GM12874 (cell line): ENCODE measurements at regions not wholly inside any gene's neighbourhood (a gene's known extent, or its start where the extent isn't known, plus 50 kb on each side); places are given as distances from the start of the nearest gene placed in this dataset.

Experiments used
- TF ChIP-seq, protein P1 (sequence below): IDR thresholded peaks from 2 replicates; pipeline ENCODE4 v1.5.1; 2011; ENCODE audit warnings: low read depth, mild to moderate bottlenecking, control low read depth, low read length, moderate library complexity; ENCODE audit not compliant: insufficient read depth

DNA sequence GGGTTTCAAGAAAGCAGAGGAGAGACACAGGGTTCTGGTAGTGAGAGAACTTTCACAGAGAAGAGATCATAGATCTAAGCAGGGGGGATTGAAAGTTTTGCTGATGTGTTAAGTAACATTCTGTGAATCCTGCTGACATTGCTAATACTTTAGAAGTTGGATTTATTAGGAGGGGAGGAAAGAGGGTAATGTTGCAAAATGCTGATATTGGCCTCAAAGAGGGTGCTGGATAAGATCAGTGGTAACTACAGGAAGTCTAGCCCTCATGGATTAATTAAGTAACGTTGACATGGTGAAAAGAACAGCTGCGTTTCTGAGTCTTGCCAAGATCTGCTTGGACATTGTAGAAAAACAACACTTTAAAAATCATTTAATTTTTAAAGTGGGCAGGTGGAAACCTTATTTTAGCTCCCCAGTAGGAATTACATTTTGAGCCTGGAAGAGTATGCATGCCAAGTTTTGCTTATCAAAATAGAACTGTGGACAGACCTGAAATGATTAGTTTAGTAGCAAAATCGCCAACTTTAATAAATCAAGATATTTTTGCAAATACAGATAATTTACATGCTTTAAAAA is 606.0 kb upstream of the HTR1E start:
- TF ChIP-seq, protein P1, sequence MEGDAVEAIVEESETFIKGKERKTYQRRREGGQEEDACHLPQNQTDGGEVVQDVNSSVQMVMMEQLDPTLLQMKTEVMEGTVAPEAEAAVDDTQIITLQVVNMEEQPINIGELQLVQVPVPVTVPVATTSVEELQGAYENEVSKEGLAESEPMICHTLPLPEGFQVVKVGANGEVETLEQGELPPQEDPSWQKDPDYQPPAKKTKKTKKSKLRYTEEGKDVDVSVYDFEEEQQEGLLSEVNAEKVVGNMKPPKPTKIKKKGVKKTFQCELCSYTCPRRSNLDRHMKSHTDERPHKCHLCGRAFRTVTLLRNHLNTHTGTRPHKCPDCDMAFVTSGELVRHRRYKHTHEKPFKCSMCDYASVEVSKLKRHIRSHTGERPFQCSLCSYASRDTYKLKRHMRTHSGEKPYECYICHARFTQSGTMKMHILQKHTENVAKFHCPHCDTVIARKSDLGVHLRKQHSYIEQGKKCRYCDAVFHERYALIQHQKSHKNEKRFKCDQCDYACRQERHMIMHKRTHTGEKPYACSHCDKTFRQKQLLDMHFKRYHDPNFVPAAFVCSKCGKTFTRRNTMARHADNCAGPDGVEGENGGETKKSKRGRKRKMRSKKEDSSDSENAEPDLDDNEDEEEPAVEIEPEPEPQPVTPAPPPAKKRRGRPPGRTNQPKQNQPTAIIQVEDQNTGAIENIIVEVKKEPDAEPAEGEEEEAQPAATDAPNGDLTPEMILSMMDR: no peak

DNA sequence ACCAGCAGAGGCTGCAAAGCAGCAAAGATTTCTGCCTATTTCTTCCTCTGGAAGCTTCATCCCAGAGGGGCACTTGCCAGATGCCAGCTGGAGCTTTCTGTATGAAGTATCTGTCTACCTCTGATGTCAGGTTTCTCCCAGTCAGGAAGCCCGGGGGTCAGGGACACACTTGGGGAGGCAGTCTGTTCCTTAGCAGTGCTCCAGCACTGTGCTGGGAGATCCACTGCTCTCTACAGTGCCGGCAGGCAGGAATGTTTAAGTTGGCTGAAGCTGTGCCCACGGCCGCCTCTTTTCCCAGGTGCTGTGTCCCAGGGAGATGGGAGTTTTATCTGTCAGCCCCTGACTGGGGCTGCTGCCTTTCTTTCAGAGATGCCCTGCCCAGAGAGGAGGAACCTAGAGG is 631.1 kb upstream of the HTR1E start:
- TF ChIP-seq, protein P1: no peak

DNA sequence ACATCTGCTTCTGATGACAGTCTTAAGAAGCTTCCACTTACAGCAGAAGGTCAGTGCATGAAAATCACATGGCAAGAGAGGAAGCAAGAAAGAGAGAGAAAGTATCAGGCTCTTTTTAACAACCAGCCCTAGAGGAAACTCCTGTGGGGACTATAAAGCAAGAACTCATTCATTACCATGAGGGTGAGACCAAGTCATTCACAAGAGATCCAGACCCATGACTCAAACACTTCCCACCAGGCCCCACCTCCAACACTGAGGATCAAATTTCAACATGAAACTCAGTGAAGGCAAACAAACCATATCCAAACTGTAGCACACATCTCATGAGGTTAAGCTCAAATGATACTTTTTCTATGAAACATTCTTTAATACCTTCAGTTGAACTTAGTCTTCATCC is 643.2 kb upstream of the SYNCRIP start:
- TF ChIP-seq, protein P1: no peak

DNA sequence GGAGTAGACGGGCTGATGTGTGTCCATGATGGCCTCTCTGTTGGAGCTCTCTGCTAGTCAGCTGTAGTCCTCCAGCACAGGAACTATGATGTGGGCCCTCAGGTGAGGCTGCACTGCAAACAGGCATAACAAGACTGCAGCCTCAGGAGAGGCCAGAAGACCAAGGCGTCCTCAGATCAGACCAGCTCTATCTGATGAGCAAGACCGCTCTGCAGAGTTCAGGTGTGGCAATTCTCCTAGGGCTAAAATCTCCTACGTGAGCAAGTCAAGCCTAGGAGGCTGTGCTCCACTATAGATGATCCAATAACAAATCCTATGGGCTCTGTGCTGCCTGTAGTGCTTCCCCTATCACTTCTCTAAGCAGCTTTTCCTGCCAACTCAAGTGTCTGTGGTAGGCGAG is 633.4 kb upstream of the SYNCRIP start:
- TF ChIP-seq, protein P1: no peak

DNA sequence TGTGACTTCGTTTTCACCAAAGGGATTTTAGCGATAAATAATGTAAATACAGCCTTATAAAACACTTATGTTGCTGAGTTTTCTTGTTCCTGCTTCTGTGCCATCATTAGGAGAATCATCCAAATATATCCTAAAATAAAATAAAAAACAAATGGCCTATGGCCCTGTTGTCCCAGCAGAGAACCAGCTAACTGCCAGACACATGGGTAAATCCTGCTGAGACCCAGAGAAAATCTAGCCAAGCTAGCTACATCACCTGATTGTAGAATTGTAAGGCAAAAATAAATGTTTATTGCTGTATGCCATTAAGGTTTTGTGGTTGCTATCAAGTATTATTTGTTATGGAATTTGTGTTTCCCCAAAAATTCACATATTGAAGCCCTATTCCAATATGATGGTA is 631.2 kb upstream of the SYNCRIP start:
- TF ChIP-seq, protein P1: no peak

DNA sequence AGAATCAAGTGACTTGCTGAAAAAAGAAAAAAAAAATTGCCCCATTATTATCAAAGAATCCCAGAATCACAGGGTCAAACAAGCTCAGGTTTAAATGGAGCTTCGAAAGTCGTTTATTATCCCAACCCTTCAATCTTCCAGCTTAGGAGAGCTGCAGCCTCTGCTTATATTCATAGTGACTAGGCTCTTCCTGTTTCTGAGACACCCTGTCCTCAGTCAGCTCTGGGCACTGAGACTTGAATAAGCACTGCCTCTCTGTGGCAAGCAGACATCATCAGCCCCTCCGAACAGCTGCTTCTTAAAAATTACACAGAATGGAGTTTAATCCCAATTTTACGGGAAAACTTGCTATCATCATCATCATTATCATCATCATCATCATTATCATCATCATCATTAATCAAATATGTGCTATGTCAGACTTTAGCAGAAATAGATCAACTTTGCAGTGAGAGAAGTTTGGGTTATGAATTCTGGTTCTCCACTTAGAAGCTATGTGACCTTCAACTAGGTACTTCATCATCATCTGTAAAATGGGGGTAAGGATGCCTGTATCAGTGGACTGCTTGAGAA is 614.0 kb upstream of the SYNCRIP start:
- TF ChIP-seq, protein P1: no peak

DNA sequence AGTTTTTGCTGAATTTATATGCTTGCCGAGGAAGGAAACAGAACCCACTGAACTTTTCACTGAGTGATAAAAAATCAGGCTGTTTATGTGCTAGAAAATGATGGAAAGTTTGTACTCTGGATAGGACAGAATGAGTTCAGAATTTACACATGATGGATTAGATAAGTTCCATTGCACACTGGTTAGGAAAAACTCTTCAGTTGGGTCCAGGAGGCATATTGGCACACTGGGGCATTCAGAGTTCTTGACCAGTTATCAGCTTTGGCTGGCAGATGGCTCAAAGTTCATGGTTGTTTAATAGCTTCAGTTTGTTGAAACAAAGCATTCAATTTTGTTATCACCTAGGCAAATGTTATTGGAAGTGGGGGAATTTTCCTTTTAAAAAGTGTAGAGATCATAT is 613.3 kb upstream of the SYNCRIP start:
- TF ChIP-seq, protein P1: no peak
